GM12872 (cell line): ENCODE measurements at regions not wholly inside any gene's neighbourhood (a gene's known extent, or its start where the extent isn't known, plus 50 kb on each side); places are given as distances from the start of the nearest gene placed in this dataset.

ENCODE experiments used
- TF ChIP-seq, protein P1 (sequence below): IDR thresholded peaks from 3 replicates; pipeline ENCODE4 v1.5.1; 2011; ENCODE audit warnings: low read depth, mild to moderate bottlenecking, low read length, moderate library complexity; ENCODE audit not compliant: insufficient read depth

DNA sequence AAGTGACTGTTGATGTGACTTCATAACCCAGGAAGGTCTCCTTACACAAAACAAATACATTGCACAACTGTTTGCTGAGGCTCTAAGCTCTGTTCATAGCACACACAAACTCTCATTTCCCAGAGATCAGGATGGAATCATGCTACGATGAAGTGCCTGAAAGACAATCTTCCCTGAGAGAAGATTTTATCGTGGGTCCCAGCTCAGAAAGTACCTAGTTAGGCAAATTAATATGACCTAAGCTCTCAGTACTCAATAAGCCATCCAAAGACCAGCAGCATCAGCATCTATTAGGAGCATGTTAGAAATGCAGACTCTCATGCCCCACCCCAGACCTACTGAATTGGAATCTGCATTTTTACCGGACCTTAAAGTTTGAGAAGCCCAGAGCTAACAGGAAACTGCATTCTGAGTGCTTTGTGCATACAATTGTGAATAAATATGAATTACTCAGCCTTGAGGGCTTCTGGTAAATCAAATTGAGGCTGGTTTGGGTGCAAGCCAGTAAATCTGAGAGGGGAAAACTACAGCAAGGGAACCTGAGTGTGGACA, 161.5 kb upstream of the C2CD4B start:
- TF ChIP-seq, protein P1, sequence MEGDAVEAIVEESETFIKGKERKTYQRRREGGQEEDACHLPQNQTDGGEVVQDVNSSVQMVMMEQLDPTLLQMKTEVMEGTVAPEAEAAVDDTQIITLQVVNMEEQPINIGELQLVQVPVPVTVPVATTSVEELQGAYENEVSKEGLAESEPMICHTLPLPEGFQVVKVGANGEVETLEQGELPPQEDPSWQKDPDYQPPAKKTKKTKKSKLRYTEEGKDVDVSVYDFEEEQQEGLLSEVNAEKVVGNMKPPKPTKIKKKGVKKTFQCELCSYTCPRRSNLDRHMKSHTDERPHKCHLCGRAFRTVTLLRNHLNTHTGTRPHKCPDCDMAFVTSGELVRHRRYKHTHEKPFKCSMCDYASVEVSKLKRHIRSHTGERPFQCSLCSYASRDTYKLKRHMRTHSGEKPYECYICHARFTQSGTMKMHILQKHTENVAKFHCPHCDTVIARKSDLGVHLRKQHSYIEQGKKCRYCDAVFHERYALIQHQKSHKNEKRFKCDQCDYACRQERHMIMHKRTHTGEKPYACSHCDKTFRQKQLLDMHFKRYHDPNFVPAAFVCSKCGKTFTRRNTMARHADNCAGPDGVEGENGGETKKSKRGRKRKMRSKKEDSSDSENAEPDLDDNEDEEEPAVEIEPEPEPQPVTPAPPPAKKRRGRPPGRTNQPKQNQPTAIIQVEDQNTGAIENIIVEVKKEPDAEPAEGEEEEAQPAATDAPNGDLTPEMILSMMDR = no peak

DNA sequence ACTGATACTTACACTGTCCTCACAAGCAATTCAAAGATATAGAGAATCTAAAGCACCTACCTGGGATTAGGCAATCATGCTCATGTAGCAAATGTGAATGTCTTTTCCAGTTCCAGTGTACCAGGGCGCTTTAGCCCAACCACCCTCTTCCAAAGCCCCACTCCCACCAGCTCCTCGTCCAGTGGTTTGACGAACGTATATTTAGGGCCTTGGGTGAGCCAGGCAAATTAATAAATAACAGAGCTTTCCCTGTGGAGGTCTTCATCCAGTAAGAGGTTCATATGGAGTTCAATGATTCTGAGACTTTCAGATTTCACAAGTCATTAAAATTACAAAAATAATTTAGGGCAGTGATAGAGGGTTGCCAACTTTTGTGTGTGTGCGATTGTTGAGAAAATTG, 162.3 kb upstream of the C2CD4B start:
- TF ChIP-seq, protein P1 = no peak

DNA sequence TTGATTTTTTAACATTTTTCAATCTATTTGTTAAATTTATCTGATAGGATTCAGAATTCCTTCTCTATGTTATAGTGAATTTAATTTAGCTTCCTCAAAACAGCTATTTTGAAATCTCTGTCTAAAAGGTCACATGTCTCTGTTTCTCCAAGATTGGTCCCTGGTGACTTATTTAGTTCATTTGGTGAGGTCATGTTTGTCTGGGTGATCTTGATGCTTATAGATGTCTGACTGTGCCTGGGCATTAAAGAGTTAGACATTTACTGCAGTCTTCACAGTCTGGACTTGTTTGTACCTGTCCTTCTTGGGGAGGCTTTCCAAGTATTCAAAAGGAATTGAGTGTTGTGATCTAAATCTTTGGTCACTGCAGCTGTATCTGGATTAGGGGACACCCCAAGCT, 169.5 kb upstream of the C2CD4B start:
- TF ChIP-seq, protein P1 = no peak

DNA sequence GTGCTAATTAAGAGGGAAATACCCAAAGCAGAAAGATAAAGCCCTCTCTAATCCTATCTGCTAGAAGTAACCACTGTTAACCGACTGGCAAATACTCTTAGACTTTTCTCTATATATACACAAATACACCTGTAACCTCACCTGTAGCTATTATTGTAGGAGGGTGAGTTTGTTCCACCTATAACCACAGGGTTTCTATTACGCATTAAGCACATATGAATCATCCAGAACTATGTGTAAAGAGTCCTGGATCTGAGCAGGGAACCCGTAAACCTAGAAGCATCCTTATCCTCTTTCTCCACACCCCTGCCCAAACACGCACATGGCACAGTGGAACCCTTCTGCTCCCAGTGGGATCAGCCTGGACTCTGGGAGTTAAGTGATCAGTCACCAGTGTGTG, 172.8 kb upstream of the C2CD4B start:
- TF ChIP-seq, protein P1 = no peak

DNA sequence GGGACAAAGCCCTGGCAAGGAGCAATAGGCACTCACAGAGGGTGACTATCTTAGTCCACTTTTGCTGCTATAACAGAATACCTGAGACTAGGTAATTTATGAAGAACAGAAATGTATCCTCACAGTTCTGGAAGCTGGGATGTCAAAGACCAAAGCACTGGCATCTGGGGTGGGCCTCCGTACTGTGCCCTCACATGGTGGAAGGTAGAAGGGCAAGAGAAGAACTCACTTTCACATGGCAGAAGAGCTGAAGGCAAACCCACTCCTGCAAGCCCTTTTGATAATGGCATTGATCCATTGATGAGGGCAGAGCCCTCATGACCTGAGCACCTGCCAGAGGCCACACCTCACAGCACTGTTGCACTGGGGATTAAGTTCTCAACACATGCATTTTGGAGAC, 173.4 kb upstream of the C2CD4B start:
- TF ChIP-seq, protein P1 = no peak

DNA sequence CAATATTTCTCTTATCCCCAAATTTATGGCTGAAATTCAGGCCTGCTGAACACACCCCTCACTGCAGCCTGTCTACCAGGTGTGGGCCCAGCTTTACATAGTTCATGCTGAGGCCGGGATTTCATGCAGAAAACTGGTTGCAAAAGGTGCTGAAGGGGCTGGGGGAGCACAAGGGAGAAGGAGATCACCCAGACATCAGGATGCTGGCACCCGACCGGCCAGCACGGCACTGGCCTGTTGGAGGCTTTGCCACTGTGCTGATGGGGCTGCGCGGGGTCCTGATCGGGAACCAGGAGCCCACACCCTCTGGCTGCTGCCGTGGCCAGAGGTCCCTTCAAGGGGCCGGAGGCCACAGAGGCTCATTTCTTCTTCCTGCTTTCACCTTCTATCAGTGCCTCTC, 177.9 kb upstream of the C2CD4B start:
- TF ChIP-seq, protein P1 = no peak

DNA sequence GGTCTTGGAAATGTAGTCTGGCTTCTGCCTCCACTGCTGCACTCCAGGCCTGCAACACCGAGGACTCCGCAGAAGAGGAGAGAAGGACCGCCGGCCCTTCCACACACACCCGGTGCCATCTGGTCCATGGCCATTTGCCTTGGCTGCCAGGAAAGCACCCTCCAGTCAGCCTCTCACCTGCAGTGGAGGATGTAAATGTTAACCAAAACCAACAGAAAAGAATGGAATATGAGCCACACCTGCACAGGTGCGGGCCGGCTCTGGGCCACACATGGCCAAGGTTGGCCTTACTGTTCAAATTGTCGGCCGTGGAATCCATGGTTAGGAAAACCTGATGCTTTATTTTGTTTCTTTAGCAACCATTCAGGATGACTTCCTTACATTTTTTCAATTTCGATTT, 178.3 kb upstream of the C2CD4B start:
- TF ChIP-seq, protein P1 = no peak
